Lower lobe of right lung (tissue), 2 donors: ENCODE measurements at regions not wholly inside any gene's neighbourhood (a gene's known extent, or its start where the extent isn't known, plus 50 kb on each side); places are given as distances from the start of the nearest gene placed in this dataset.
"Not testable (repeated sequence)": the region's sequence is repeated elsewhere in the genome, so short reads cannot be mapped to it uniquely, and the experiment has no call there.

Experiments used
- ATAC-seq, 2 donors: fragments of 200-7000 bp; cut with Tn5 transposase; one replicate each; pipeline ENCODE4 v1.9.1; 2020 to 2022; ENCODE audit warnings: mild to moderate bottlenecking in 2 of 2, moderate library complexity in 2 of 2
- DNase-seq: peaks from one replicate; pipeline ENCODE4 v3.0.0-alpha.2; 2020
- H3K27ac ChIP-seq: fragments of 200-600 bp; one replicate; pipeline ENCODE4 v1.8.0; 2022
- H3K27me3 ChIP-seq: fragments of 200-600 bp; one replicate; pipeline ENCODE4 v1.8.0; 2022; ENCODE audit warnings: low read depth
- H3K36me3 ChIP-seq: fragments of 200-600 bp; one replicate; pipeline ENCODE4 v1.8.0; 2022; ENCODE audit warnings: mild to moderate bottlenecking
- H3K4me1 ChIP-seq: fragments of 200-600 bp; one replicate; pipeline ENCODE4 v1.8.0; 2022
- H3K4me3 ChIP-seq: fragments of 200-600 bp; one replicate; pipeline ENCODE4 v1.8.0; 2022; ENCODE audit warnings: mild to moderate bottlenecking
- H3K9me3 ChIP-seq: fragments of 200-600 bp; one replicate; pipeline ENCODE4 v1.8.0; 2022
- CTCF ChIP-seq: fragments of 200-600 bp; IDR thresholded peaks from one replicate; pipeline ENCODE4 v1.8.0; 2022; ENCODE audit warnings: antibody characterized with exemption, mild to moderate bottlenecking
- intact Hi-C: fragments of 100-400 bp; cut with DNase I; formaldehyde crosslinking; loops from one replicate; pipeline ENCODE4 v1.11.0; 2022
- donor health status: DM: no; HTN: yes; CAD: no; lungs with severe emphysema.

- no peak overlapping the region for H3K4me3 ChIP-seq
- no peaks in the 10 kb centered on the region for H3K4me1 ChIP-seq
- H3K27ac ChIP-seq: no peak overlapping the region
- no peaks in the 10 kb centered on the region for H3K36me3 ChIP-seq
- no peak for TF ChIP-seq CTCF
- ATAC-seq: no peak
- intact Hi-C loops: no loop called here
- DNase-seq: no peak
- no peaks in the 10 kb centered on the region for H3K27me3 ChIP-seq
- no peaks in the 10 kb centered on the region for H3K9me3 ChIP-seq
These were observed 57.9 kb upstream of the ITGB1 start for GRCh38 chr10:33015761-33016547.

- H3K9me3 ChIP-seq, H3K27ac ChIP-seq, H3K36me3 ChIP-seq, H3K27me3 ChIP-seq, ATAC-seq, intact Hi-C loops, DNase-seq, H3K4me3 ChIP-seq: not testable (repeated sequence)
- peaks cover 23% of the 10 kb centered on the region for H3K4me1 ChIP-seq
These were observed 55.3 kb upstream of the ITGB1 start for GRCh38 chr10:33013331-33013730.

GRCh38 chr10:33012306-33012705, 54.3 kb upstream of the ITGB1 start:
- Histone ChIP-seq H3K9me3 (no peaks in the 10 kb centered on the region), H3K27me3 (no peaks in the 10 kb centered on the region), H3K4me1 (peaks cover 25% of the 10 kb centered on the region), H3K27ac (no peak overlapping the region), H3K4me3 (no peak overlapping the region), H3K36me3 (no peaks in the 10 kb centered on the region)
- DNase-seq: no peak
- TF ChIP-seq CTCF: no peak
- ATAC-seq: no peak
- intact Hi-C loops: no loop called here

GRCh38 chr10:33010132-33011037, 52.4 kb upstream of the ITGB1 start:
- Histone ChIP-seq H3K27me3 (no peaks in the 10 kb centered on the region), H3K4me1 (peaks cover 33% of the 10 kb centered on the region), H3K36me3 (no peaks in the 10 kb centered on the region), H3K9me3 (no peaks in the 10 kb centered on the region), H3K27ac (peak overlapping the region; percentile 14), H3K4me3 (no peak overlapping the region)
- ATAC-seq (peak; percentile 46 to 72), DNase-seq (no peak)
- peak; percentile 35 for TF ChIP-seq CTCF
- intact Hi-C loops: no loop called here

GRCh38 chr10:33009244-33010131, 51.5 kb upstream of the ITGB1 start:
- H3K9me3 ChIP-seq: no peaks in the 10 kb centered on the region
- H3K4me3 ChIP-seq: no peak overlapping the region
- TF ChIP-seq CTCF: no peak
- ATAC-seq (no peak), DNase-seq (no peak)
- no peak overlapping the region for H3K27ac ChIP-seq
- H3K36me3 ChIP-seq: no peaks in the 10 kb centered on the region
- intact Hi-C loops: loop anchor here (5.0 kb wide), 1 partner anchor 217 kb away; no protein-coding TSS in a partner anchor
- peaks cover 40% of the 10 kb centered on the region for H3K4me1 ChIP-seq
- no peaks in the 10 kb centered on the region for H3K27me3 ChIP-seq
